Astrocyte (in vitro differentiated cells and primary cell): ENCODE measurements at regions not wholly inside any gene's neighbourhood (a gene's known extent, or its start where the extent isn't known, plus 50 kb on each side); places are given as distances from the start of the nearest gene placed in this dataset.

Source experiments
- CTCF ChIP-seq: IDR thresholded peaks from 2 replicates; pipeline ENCODE4 v1.5.1; 2011; ENCODE audit warnings: low read depth, mild to moderate bottlenecking, inconsistent platforms, low read length, moderate library complexity; ENCODE audit not compliant: insufficient read depth
- EZH2 ChIP-seq: IDR thresholded peaks from 2 replicates; pipeline ENCODE4 v1.6.1; 2012; ENCODE audit warnings: mild to moderate bottlenecking, low read length, inconsistent platforms; ENCODE audit not compliant: insufficient read depth

DNA sequence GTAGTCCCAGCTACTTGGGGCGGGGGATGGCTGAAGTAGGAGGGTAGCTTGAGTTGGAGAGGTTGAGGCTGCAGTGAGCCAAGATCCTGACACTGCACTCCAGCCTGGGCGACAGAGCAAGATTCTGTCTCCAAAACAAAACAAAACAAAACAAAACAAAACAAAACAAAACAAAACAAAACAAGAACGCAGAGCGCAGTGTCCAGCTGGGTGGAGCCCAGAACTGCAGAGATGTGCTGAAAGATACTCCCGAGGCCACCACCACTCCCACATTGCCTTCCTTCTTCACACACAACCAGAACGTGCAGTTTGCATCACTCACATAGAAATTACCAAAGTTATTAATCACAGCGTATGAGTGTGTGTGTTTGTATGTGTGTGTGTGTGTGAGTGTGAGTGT lies 222.9 kb upstream of the ASIC2 start:
- TF ChIP-seq CTCF = no peak
- TF ChIP-seq EZH2 = no peak
